ENCODE measurements at regions not wholly inside any gene's neighbourhood (a gene's known extent, or its start where the extent isn't known, plus 50 kb on each side); places are given as distances from the start of the nearest gene placed in this dataset.

- DNase-seq = no peak
Measured at GRCh38 chr14:40870252-40870651, 736.4 kb upstream of the LRFN5 start.

GRCh38 chr14:40859055-40859454 lies 747.6 kb upstream of the LRFN5 start:
- no peak for DNase-seq

GRCh38 chr14:40855343-40855742 lies 751.3 kb upstream of the LRFN5 start:
- DNase-seq = no peak

- DNase-seq = no peak
Measured at GRCh38 chr14:40850191-40850590, 756.5 kb upstream of the LRFN5 start.

- no peak for DNase-seq
Measured at GRCh38 chr14:40847480-40847879, 759.2 kb upstream of the LRFN5 start.

- DNase-seq = no peak
Measured at GRCh38 chr14:40842816-40843215, 763.9 kb upstream of the LRFN5 start.

- DNase-seq = no peak
Measured at GRCh38 chr14:40841886-40842285, 764.8 kb upstream of the LRFN5 start.

GRCh38 chr14:40838601-40839000 lies 768.1 kb upstream of the LRFN5 start:
- DNase-seq = no peak

GRCh38 chr14:40806471-40806870 lies 800.2 kb upstream of the LRFN5 start:
- DNase-seq = no peak

- no peak for DNase-seq
Measured at GRCh38 chr14:40796168-40796567, 810.5 kb upstream of the LRFN5 start.

- no peak for DNase-seq
Measured at GRCh38 chr14:40784860-40785259, 821.8 kb upstream of the LRFN5 start.

- DNase-seq = no peak
Measured at GRCh38 chr14:40762685-40763084, 844.0 kb upstream of the LRFN5 start.

GRCh38 chr14:40762177-40762576 lies 844.5 kb upstream of the LRFN5 start:
- DNase-seq = no peak

GRCh38 chr14:40760704-40761103 lies 846.0 kb upstream of the LRFN5 start:
- DNase-seq = no peak

- no peak for DNase-seq
Measured at GRCh38 chr14:40758076-40758475, 848.6 kb upstream of the LRFN5 start.

GRCh38 chr14:40757376-40757950 lies 849.2 kb upstream of the LRFN5 start:
- no peak for DNase-seq

- DNase-seq = no peak
Measured at GRCh38 chr14:40733206-40733605, 873.5 kb upstream of the LRFN5 start.

GRCh38 chr14:40727107-40727506 lies 879.6 kb upstream of the LRFN5 start:
- no peak for DNase-seq

GRCh38 chr14:40713387-40713786 lies 893.3 kb upstream of the LRFN5 start:
- no peak for DNase-seq

- no peak for DNase-seq
Measured at GRCh38 chr14:40697231-40697630, 909.4 kb upstream of the LRFN5 start.

- no peak for DNase-seq
Measured at GRCh38 chr14:40694023-40694422, 912.7 kb upstream of the LRFN5 start.

GRCh38 chr14:40691066-40691465 lies 915.6 kb upstream of the LRFN5 start:
- DNase-seq = no peak

- DNase-seq = no peak
Measured at GRCh38 chr14:40685764-40686163, 920.9 kb upstream of the LRFN5 start.

- DNase-seq = no peak
Measured at GRCh38 chr14:40684328-40684727, 922.3 kb upstream of the LRFN5 start.

GRCh38 chr14:40682131-40682913 lies 924.4 kb upstream of the LRFN5 start:
- DNase-seq = no peak

All from hematopoietic multipotent progenitor cell treated with erythropoietin and hydrocortisone succinate and interleukin-3 and kit ligand, for 6 days (in vitro differentiated cells).